ENCODE measurements at regions not wholly inside any gene's neighbourhood (a gene's known extent, or its start where the extent isn't known, plus 50 kb on each side); places are given as distances from the start of the nearest gene placed in this dataset.
"Not testable (repeated sequence)": the region's sequence is repeated elsewhere in the genome, so short reads cannot be mapped to it uniquely, and the experiment has no call there.

DNA sequence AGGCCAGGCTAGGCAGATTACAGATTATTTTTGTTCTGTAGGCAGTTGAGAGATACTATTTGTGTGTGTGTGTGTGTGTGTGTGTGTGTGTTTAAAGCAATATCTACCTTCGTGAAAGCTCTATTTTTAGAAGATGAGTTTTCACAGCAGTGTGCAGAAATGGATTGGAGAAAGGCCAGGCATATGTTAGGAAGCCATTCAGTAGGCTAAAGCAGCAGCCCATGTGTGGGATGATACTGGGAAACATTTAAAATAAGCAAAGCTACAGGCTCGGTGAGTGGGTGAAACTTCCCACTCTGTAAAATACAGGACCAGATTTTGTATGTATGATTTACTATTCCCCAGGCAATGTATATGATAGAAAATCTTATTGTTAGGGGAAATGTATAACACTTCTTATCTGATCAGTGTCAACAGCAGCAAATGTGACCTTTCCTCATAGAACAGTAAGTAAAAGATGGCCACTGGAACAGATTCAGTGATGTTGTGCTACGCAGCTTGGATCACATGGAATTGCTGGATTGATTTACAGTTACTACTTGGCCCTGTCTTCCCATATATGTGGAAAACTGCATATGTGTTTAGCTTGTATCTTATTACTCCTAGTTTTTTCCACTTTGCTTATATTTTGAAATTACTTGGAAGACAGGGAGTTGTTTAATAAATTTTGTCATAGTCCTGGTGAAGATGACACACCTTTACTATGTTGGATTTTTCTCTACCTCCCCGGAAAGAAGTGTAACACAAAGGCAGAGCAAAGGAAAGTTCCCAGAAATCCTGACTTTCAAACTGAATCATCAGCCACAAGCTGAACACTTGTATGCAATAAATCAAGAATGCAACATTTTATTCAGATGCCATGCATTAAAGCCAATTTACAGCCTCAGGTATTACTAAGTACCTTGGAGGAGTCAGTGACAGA, 1077.7 kb upstream of the SEMA6A start:
- H3K9me3 Mint-ChIP-seq, result no peaks in the 10 kb centered on the region
- no peak overlapping the region for H3K27ac Mint-ChIP-seq
- CTCF ChIA-PET, result no interaction called here
- no peak overlapping the region for H3K4me3 Mint-ChIP-seq
- no peak for DNase-seq
- H3K36me3 Mint-ChIP-seq, result no peaks in the 10 kb centered on the region
- H3K27me3 Mint-ChIP-seq, result no peaks in the 10 kb centered on the region
- H3K4me1 Mint-ChIP-seq, result no peaks in the 10 kb centered on the region

- Mint-ChIP-seq H3K4me3 (no peak overlapping the region), H3K4me1 (no peaks in the 10 kb centered on the region), H3K9me3 (peaks cover 2% of the 10 kb centered on the region), H3K27me3 (no peaks in the 10 kb centered on the region), H3K27ac (no peak overlapping the region), H3K36me3 (no peaks in the 10 kb centered on the region)
- DNase-seq, result no peak
- CTCF ChIA-PET, result no interaction called here
Observed at GRCh38 chr5:117649821-117650220, 1075.2 kb upstream of the SEMA6A start.

DNA sequence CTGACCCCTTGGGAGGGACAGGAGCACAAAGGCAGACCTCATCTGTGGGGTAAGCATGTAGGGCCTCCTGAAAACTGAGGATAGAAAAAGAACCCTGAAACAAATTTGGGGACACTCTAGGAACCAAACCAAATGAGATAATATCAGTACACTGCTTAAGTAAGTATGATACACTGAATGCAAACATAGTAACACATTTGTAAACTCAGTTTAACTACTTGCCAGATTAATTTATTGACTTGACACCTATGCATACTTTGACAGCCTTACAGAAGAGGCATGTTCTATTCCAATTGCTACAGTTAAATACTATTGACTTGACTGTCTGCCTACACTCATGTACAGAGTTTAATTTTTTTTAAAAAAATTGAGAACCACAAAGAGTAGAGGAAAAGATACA, 1070.8 kb upstream of the SEMA6A start:
- Mint-ChIP-seq H3K4me3 (no peak overlapping the region), H3K4me1 (no peaks in the 10 kb centered on the region), H3K27ac (no peak overlapping the region), H3K9me3 (peaks cover 5% of the 10 kb centered on the region), H3K27me3 (no peaks in the 10 kb centered on the region), H3K36me3 (no peaks in the 10 kb centered on the region)
- no peak for DNase-seq
- CTCF ChIA-PET, result no interaction called here

GRCh38 chr5:117638581-117638980, 1064.0 kb upstream of the SEMA6A start:
- H3K27ac Mint-ChIP-seq, result no peak overlapping the region
- H3K4me1 Mint-ChIP-seq, result no peaks in the 10 kb centered on the region
- no peak overlapping the region for H3K4me3 Mint-ChIP-seq
- H3K27me3 Mint-ChIP-seq, result no peaks in the 10 kb centered on the region
- H3K36me3 Mint-ChIP-seq, result no peaks in the 10 kb centered on the region
- CTCF ChIA-PET, result no interaction called here
- peaks cover 3% of the 10 kb centered on the region for H3K9me3 Mint-ChIP-seq
- DNase-seq, result no peak

DNA sequence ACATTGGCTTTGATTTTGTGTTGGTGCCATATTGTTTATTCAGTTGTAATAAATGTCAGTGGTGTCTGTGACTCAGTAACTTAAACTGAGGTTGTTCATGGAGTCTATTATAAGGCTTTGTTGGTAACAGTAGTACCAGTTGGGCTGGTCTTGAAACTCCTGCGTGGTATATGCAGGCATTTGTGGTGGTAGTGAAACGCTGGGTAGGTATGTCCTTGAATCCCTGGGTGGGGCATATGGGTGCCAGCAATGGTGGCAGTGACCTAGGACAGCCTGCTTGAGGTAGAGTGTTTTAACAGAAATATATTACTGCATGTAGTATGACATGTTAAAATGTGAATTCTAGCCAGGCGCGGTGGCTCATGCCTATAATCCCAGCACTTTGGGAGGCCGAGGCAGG, 1058.5 kb upstream of the SEMA6A start:
- Mint-ChIP-seq H3K27ac (no peak overlapping the region), H3K27me3 (no peaks in the 10 kb centered on the region), H3K4me3 (no peak overlapping the region), H3K4me1 (no peaks in the 10 kb centered on the region), H3K9me3 (peaks cover 13% of the 10 kb centered on the region), H3K36me3 (no peaks in the 10 kb centered on the region)
- DNase-seq, result no peak
- CTCF ChIA-PET, result no interaction called here

GRCh38 chr5:117624201-117624600, 1049.6 kb upstream of the SEMA6A start:
- Mint-ChIP-seq H3K27ac (no peak overlapping the region), H3K4me3 (no peak overlapping the region), H3K9me3 (peaks cover 10% of the 10 kb centered on the region), H3K27me3 (no peaks in the 10 kb centered on the region), H3K36me3 (no peaks in the 10 kb centered on the region), H3K4me1 (no peaks in the 10 kb centered on the region)
- DNase-seq, result no peak
- CTCF ChIA-PET, result no interaction called here

DNA sequence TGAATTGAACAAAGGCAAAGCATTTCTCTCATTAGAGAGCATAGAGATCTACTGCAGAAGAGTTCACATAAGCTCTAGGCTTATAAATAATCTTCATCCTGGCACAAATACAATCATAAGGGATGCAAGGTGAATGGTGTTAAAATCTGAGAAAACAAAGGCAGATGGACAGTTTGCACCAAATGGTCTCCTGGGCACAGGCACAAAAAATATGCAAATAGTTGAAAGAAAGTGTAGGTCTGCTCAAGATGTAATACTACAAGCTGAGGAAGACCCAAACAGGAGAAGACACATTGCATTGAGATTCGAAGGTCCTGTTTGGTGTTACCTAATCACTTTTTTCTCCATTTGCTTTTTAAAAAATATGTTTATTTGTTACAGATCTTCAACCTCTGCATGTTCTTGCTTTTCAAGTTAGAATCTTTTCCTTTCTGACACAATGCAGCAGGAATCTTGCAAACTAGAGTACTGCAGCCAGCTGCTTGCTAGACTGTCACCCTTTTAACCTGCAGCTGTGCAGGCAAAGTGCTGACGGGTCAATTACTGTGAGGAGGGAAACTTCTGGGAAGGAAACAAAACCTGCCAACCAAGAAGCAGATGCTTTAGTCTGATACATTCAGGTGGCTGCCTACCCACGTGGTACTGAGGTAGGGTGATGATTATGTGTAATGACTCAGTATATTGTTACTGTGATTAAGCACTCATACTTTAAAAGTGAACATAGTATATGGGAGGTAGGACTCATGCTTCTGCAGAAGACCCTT, 1048.6 kb upstream of the SEMA6A start:
- Mint-ChIP-seq H3K4me3 (no peak overlapping the region), H3K27ac (no peak overlapping the region), H3K36me3 (no peaks in the 10 kb centered on the region), H3K4me1 (no peaks in the 10 kb centered on the region), H3K27me3 (no peaks in the 10 kb centered on the region), H3K9me3 (peaks cover 12% of the 10 kb centered on the region)
- CTCF ChIA-PET, result no interaction called here
- no peak for DNase-seq

DNA sequence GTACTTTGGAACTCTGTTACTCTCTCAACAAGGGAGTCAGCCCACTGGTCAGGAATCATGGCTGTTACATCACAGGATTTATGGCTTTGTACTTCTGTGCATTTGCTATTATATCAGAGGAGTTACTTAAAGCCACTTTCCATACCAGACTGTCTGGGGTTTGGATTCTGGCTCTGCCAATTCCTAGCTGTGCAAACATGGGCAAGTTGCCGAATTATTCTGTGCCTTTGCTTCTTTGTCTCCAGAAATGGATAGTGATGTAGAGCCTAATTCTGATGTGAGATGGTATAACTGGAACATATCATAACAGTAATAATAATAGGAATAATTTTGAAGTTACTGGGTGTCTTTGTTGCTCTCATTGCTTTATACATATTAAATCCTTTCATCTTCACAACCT, 1047.3 kb upstream of the SEMA6A start:
- DNase-seq, result no peak
- no peaks in the 10 kb centered on the region for H3K36me3 Mint-ChIP-seq
- CTCF ChIA-PET, result no interaction called here
- H3K4me1 Mint-ChIP-seq, result no peaks in the 10 kb centered on the region
- no peaks in the 10 kb centered on the region for H3K27me3 Mint-ChIP-seq
- H3K4me3 Mint-ChIP-seq, result no peak overlapping the region
- no peak overlapping the region for H3K27ac Mint-ChIP-seq
- H3K9me3 Mint-ChIP-seq, result peaks cover 11% of the 10 kb centered on the region

DNA sequence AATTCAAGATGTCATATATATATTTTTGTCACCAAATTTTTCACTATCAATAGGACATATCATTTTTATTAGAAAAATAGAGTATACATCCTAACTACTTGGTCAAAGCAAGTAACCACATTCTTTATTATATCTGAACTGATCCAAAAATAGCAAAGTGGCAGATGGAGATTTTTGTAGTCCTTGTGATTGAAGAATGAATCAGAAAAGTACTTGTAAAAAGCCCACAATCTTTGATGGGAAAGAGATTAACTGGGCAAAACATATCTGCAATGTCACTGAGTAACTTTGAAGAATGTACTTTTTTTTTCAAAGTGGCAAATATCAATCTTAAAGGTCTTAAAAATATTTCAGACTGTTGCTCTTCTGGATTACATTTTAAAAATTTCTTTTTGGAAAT, 1040.6 kb upstream of the SEMA6A start:
- no peaks in the 10 kb centered on the region for H3K27me3 Mint-ChIP-seq
- DNase-seq, result no peak
- CTCF ChIA-PET, result no interaction called here
- no peaks in the 10 kb centered on the region for H3K36me3 Mint-ChIP-seq
- H3K4me1 Mint-ChIP-seq, result no peaks in the 10 kb centered on the region
- H3K27ac Mint-ChIP-seq, result no peak overlapping the region
- H3K4me3 Mint-ChIP-seq, result no peak overlapping the region
- H3K9me3 Mint-ChIP-seq, result peaks cover 8% of the 10 kb centered on the region

DNA sequence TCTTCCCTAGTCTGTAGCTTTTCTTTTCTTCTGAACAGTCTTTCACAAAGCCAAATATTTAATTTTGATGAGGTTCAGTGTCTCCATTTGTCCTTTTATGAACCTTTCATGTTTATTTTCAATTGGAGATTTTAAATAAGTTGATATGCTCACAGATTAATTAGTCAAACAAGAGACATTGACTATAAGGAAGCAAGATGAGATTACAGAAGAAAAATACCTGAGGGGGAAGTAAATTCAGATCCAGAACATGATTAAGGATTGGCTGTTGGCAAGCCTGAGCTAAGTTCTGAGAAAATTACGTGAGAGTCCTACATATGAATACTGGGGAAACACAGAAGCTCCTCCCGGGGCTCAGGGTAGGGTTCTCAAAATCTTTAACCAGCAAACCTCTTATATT, 1039.8 kb upstream of the SEMA6A start:
- DNase-seq, result no peak
- CTCF ChIA-PET, result no interaction called here
- no peak overlapping the region for H3K27ac Mint-ChIP-seq
- no peaks in the 10 kb centered on the region for H3K4me1 Mint-ChIP-seq
- H3K36me3 Mint-ChIP-seq, result no peaks in the 10 kb centered on the region
- H3K27me3 Mint-ChIP-seq, result no peaks in the 10 kb centered on the region
- peaks cover 14% of the 10 kb centered on the region for H3K9me3 Mint-ChIP-seq
- no peak overlapping the region for H3K4me3 Mint-ChIP-seq

- Mint-ChIP-seq H3K36me3 (no peaks in the 10 kb centered on the region), H3K27ac (no peak overlapping the region), H3K4me3 (no peak overlapping the region), H3K4me1 (no peaks in the 10 kb centered on the region), H3K27me3 (no peaks in the 10 kb centered on the region), H3K9me3 (peaks cover 6% of the 10 kb centered on the region)
- CTCF ChIA-PET, result no interaction called here
- no peak for DNase-seq
Observed at GRCh38 chr5:117604845-117605244, 1030.2 kb upstream of the SEMA6A start.

DNA sequence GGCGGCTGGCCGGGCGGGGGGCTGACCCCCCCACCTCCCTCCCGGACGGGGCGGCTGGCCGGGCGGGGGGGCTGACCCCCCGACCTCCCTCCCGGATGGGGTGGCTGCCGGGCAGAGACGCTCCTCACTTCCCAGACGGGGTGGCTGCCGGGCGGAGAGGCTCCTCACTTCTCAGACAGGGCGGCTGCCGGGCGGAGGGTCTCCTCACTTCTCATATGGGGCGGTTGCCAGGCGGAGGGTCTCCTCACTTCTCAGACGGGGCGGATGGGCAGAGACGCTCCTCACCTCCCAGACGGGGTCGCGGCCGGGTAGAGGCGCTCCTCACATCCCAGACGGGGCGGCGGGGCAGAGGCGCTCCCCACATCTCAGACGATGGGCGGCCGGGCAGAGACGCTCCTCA, 1025.2 kb upstream of the SEMA6A start:
- H3K27ac Mint-ChIP-seq, H3K4me3 Mint-ChIP-seq, H3K36me3 Mint-ChIP-seq, H3K4me1 Mint-ChIP-seq, DNase-seq, H3K9me3 Mint-ChIP-seq, H3K27me3 Mint-ChIP-seq, CTCF ChIA-PET: not testable (repeated sequence)

GRCh38 chr5:117594166-117594565, 1019.5 kb upstream of the SEMA6A start:
- Mint-ChIP-seq H3K36me3 (no peaks in the 10 kb centered on the region), H3K9me3 (peaks cover 1% of the 10 kb centered on the region), H3K27ac (no peak overlapping the region), H3K27me3 (no peaks in the 10 kb centered on the region), H3K4me1 (no peaks in the 10 kb centered on the region), H3K4me3 (no peak overlapping the region)
- CTCF ChIA-PET, result no interaction called here
- no peak for DNase-seq

GRCh38 chr5:117590944-117591343, 1016.3 kb upstream of the SEMA6A start:
- Mint-ChIP-seq H3K9me3 (no peaks in the 10 kb centered on the region), H3K36me3 (no peaks in the 10 kb centered on the region), H3K4me3 (no peak overlapping the region), H3K27me3 (no peaks in the 10 kb centered on the region), H3K4me1 (no peaks in the 10 kb centered on the region), H3K27ac (no peak overlapping the region)
- DNase-seq, result no peak
- CTCF ChIA-PET, result no interaction called here

DNA sequence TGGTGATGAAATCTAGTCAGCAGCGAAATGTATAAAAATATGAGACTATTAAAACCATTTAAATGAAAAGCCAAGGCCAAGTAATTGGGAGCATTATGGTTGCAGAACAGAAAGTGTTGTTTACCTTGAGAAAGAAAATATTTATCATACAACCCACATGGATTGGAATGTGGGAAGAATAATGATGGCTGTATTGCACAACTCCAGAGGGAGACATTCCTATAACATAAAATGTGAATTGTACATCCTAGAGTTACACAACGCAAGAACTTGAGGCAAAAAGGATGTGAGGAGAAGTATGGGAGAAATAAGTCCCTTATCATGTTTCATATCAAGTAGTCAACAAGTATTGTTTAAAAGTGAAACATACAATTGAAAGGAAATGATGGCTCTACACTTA, 1014.0 kb upstream of the SEMA6A start:
- no peaks in the 10 kb centered on the region for H3K4me1 Mint-ChIP-seq
- H3K9me3 Mint-ChIP-seq, result no peaks in the 10 kb centered on the region
- H3K27me3 Mint-ChIP-seq, result no peaks in the 10 kb centered on the region
- H3K4me3 Mint-ChIP-seq, result no peak overlapping the region
- no peak overlapping the region for H3K27ac Mint-ChIP-seq
- CTCF ChIA-PET, result no interaction called here
- DNase-seq, result no peak
- H3K36me3 Mint-ChIP-seq, result no peaks in the 10 kb centered on the region

Measured in activated naive CD4-positive, alpha-beta T cell treated with anti-CD3 and anti-CD28 coated beads, Interleukin-2, amount 10 ng/mL, durations not matched to agents 7 days and 5 days (primary cell).